ENCODE measurements at regions not wholly inside any gene's neighbourhood (a gene's known extent, or its start where the extent isn't known, plus 50 kb on each side); places are given as distances from the start of the nearest gene placed in this dataset.

DNA sequence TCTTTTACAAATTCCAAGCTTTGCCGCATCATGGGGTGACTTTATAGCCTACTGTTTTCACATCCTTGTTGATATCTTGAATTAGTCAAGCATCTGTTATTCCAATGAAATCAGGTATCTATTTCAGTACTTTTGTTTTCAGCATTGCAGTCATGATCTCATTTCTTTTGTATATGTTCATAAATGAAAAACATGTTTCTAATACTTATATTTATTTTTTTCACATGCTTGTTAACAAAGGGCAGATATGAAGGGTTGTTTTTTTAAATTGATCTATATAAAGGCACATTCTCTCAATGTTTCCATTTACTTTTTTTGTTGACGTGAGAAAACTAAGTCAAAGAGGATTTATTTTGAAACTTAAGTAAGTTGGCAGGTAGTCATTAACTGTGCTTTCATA, 964.8 kb downstream of the JRKL start:
- TF ChIP-seq, protein P1, sequence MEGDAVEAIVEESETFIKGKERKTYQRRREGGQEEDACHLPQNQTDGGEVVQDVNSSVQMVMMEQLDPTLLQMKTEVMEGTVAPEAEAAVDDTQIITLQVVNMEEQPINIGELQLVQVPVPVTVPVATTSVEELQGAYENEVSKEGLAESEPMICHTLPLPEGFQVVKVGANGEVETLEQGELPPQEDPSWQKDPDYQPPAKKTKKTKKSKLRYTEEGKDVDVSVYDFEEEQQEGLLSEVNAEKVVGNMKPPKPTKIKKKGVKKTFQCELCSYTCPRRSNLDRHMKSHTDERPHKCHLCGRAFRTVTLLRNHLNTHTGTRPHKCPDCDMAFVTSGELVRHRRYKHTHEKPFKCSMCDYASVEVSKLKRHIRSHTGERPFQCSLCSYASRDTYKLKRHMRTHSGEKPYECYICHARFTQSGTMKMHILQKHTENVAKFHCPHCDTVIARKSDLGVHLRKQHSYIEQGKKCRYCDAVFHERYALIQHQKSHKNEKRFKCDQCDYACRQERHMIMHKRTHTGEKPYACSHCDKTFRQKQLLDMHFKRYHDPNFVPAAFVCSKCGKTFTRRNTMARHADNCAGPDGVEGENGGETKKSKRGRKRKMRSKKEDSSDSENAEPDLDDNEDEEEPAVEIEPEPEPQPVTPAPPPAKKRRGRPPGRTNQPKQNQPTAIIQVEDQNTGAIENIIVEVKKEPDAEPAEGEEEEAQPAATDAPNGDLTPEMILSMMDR (IDR thresholded peaks at IDR 0.05; ENCODE audit: low read depth, low read length): no peak
- DNase-seq (ENCODE audit: extremely low read depth, low read depth): no peak

DNA sequence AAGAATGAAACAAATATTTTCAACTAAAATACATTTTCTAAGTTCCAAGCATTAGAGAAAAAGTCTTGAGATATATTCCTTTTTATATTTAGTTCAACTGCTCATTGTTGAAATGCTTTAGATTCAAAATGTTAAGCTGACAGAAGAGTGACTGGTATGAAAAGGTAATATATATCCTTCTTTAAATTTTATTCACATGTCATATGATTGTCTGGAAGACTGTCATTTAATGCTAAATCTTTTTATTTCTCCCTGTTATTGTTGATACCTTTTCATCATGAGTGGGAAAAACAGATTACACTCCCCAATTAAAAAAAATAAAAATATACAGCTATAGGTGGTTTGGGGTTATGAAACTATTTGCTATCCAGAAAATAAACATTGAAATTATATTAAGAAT, 965.4 kb downstream of the JRKL start:
- TF ChIP-seq, protein P1 (IDR thresholded peaks at IDR 0.05; ENCODE audit: low read depth, low read length): no peak
- DNase-seq (ENCODE audit: extremely low read depth, low read depth): no peak

DNA sequence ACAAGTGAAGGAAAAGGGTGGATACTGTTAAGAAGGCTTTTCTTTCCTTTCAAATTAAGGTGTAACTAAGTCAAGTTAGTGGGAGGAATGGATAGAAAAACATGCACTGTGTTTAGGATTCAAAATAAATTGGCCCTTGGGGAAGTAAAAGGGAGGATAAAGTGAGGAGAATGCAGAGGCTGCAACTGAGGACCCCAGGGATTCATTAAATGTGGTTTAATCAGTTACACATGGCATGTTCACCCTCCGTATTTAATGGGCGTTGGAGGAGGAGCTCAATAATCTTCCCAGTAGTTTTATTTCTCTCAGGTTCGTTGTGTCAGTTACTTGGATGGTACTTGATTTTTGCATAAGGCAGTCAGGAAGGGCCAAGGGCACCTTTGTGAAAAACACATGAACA, 966.3 kb downstream of the JRKL start:
- TF ChIP-seq, protein P1 (IDR thresholded peaks at IDR 0.05; ENCODE audit: low read depth, low read length): no peak

DNA sequence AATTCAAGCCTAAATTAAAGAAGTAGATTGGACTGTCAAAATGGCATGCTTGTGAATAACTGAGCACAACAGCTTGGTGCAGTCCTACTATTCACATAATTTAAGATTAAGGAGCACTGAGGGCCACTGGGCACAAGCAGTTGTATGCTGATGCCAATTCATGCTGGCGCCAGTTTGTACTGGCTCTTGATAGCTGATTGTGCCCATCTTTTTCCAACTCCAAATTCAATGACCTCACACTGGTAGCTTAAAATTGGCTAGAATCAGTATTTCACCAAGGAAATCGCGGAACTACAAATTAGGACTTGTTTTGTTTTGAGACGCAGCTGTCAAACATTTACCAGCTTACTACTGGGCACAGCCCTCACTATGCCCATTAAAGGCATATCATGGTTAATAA, 969.2 kb downstream of the JRKL start:
- TF ChIP-seq, protein P1 (IDR thresholded peaks at IDR 0.05; ENCODE audit: low read depth, low read length): no peak
- DNase-seq (ENCODE audit: extremely low read depth, low read depth): no peak

More for the DNA sequence above, 966.3 kb downstream of the JRKL start:
- DNase-seq (ENCODE audit: extremely low read depth, low read depth): no peak

DNA sequence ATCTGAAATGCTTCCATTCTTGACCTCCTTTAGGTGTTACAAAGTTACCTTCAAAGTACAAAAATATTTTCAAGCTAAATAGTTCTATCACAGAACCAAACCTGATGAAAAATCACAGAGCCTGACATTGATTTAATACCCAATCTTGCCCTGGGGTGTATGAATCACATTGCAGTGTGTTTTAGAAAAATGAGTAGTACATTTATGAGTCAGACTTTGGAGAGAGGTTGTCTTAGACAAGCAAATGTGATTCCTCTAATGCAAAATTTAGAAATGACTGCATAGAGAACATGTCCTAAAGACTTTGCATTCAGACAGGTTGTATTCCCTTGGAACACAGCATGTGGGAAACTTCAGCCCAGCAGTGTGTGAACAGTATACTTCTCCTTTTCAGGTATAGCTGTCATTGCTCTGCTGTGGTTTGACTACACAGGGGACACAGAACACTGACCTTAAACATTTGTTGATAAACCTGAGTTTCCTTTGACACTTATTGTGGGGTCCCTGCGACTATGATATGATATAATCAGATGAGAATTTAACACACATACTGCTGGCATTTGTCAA, 972.1 kb downstream of the JRKL start:
- TF ChIP-seq, protein P1 (IDR thresholded peaks at IDR 0.05; ENCODE audit: low read depth, low read length): no peak

DNA sequence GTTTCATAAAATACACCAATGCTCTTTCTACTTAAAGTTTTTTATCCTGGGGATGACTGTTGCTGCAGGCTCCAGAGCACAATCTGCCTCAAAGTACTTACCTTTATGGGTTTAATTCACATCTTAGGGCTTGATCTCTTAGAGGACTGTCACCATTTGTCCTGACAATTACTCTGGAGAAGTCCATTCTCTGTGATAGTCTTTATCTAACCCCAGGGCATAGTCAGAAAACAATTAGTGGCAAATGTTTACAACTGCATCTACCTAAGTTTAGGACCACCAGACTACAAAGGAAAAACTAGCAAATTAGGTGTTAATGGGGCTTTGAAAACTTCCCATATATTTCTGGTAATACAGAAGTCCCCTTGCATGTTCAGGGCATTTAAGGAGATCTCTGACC, 973.5 kb downstream of the JRKL start:
- TF ChIP-seq, protein P1 (IDR thresholded peaks at IDR 0.05; ENCODE audit: low read depth, low read length): no peak
- no peak for DNase-seq (ENCODE audit: extremely low read depth, low read depth)

More for the DNA sequence above, 972.1 kb downstream of the JRKL start:
- DNase-seq (ENCODE audit: extremely low read depth, low read depth): no peak

DNA sequence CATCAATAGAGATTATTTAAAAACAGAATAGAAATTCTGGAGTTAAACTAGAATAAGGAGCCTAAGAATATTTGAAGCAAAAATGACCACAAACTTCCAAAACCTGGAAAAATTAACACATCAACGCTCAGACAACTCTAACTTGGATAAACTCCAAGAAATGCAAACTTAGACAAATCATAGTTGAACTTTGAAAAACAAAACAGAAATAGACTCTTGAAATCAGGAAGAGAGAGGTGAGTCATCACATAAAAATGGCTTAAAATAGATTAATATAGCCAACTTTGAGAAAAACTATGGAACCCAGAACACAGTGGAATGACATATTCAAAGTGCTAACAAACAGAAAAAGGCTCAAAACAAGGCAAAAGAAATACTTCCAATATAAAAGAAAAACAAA, 974.2 kb downstream of the JRKL start:
- no peak for DNase-seq (ENCODE audit: extremely low read depth, low read depth)
- TF ChIP-seq, protein P1 (IDR thresholded peaks at IDR 0.05; ENCODE audit: low read depth, low read length): no peak

All from AG09319 (cell line).